B cell (primary cell): ENCODE measurements at regions not wholly inside any gene's neighbourhood (a gene's known extent, or its start where the extent isn't known, plus 50 kb on each side); places are given as distances from the start of the nearest gene placed in this dataset.

Experiments
- EZH2 ChIP-seq: IDR thresholded peaks from 2 replicates; pipeline ENCODE4 v1.6.1; 2012; ENCODE audit warnings: borderline replicate concordance, low read depth, mild to moderate bottlenecking, moderate library complexity, low read length; ENCODE audit not compliant: insufficient read depth, poor library complexity, severe bottlenecking
- TF ChIP-seq, protein P1 (sequence below): fragments of 200-600 bp; IDR thresholded peaks from one replicate; pipeline ENCODE4 v1.8.0; 2022; ENCODE audit warnings: antibody characterized with exemption, mild to moderate bottlenecking

DNA sequence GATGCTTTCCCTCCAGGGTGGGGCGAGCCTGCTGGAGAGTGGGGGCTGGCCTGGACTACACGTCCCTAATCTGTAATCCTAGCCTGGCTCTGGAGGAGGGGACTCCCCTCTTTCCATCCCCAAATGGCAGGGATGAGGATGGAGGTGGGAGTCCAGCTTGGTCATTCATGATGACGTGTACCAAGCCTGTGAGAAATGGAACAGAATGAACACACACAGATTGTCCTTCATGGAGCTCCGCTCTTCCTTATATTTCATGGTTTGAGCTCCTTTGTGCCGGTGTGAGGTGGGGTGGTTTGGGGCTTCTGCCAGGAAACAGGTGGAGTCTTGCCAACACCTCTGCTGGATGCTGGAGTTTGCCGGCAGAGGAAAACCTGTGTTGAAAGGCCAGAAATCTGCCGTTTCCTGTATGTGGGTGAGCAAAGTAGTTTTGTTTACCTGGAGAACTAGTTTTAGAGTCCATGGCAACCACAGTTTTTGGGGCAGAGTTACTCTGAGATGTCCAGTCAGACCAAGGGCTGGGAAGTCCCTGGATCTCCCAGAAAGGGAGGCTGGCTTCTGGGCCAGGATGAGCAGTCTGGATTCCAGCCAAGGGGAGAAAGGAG is 417.6 kb upstream of the MEX3C start:
- TF ChIP-seq, protein P1, sequence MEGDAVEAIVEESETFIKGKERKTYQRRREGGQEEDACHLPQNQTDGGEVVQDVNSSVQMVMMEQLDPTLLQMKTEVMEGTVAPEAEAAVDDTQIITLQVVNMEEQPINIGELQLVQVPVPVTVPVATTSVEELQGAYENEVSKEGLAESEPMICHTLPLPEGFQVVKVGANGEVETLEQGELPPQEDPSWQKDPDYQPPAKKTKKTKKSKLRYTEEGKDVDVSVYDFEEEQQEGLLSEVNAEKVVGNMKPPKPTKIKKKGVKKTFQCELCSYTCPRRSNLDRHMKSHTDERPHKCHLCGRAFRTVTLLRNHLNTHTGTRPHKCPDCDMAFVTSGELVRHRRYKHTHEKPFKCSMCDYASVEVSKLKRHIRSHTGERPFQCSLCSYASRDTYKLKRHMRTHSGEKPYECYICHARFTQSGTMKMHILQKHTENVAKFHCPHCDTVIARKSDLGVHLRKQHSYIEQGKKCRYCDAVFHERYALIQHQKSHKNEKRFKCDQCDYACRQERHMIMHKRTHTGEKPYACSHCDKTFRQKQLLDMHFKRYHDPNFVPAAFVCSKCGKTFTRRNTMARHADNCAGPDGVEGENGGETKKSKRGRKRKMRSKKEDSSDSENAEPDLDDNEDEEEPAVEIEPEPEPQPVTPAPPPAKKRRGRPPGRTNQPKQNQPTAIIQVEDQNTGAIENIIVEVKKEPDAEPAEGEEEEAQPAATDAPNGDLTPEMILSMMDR: no peak
- TF ChIP-seq EZH2: no peak
